ENCODE measurements at regions not wholly inside any gene's neighbourhood (a gene's known extent, or its start where the extent isn't known, plus 50 kb on each side); places are given as distances from the start of the nearest gene placed in this dataset.

DNA sequence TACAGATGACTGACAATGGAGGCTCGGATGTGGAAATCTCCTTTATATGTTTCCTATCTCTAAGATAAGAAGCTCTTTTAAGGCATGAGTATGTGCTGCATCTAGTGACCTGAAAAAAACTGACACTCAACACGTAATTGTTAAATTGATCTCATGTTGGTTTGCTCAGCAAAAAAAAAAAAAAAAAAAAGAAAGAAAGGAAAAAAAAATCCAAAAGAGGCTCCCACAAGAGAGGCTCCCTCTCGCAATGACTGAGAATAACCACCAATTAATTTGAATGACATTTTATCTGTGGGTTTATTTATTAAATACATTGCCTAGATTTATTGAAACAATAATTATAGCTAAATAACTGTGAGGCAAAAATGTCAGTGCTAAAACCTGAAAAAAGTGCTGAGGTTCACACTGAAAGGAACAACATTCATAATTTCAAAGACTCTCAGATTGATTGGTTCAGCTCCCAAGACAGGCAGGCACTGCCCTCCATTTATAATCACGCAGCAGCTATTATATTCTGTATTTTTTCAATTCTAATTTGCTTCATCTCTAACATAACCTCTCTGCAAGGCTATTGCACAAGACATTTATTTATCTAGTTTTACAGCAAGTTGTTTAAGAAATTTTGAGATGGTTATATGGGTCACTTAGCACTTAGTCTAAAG is 184.5 kb upstream of the TMPRSS15 start:
- no peak for TF ChIP-seq CTCF (IDR thresholded peaks at IDR 0.05)
- no peak for TF ChIP-seq POLR2A (IDR thresholded peaks at IDR 0.05)

Data from heart left ventricle (tissue), 13 donors.